ENCODE measurements at regions not wholly inside any gene's neighbourhood (a gene's known extent, or its start where the extent isn't known, plus 50 kb on each side); places are given as distances from the start of the nearest gene placed in this dataset.

DNA sequence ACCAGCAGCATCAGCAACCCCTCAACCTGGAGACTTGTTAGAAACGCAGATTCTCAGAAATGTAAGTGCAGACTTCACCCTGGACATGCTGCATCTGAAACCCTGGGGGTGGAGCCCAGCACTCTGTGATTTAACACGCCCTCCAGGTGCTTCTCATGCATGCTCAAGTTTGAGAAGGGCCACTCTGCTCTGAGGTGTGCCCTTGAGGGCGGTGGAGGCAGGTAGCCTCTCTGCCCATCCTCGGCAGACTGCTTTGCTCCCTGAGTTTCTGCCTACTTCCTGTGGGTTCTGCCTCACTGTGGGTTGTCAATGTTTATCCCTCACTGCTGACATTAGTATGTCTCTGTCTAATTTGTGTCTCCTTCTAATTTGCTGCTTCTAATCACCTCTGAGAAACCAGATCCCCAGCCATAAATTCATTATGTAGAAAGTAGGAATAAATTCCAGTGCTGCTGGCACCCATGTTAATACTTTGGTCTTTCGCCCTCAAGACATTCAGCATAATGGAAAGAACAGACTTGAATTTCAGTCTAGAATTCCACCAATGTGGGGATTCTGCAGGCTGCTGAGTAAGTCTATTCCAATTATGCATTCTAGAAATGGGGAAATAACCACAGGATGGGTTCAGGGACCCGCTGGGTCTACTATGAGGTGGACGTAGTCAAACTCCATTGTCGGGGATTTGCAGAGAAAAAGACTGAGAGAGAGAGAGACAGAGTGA lies 51.3 kb upstream of the CYSLTR2 start:
- Histone ChIP-seq H3K4ac (ENCODE audit: low read depth, low read length) (no peak overlapping the region), H3K27ac (ENCODE audit: insufficient read depth, low read length) (no peak overlapping the region), H2BK120ac (ENCODE audit: low read depth, low read length) (no peak overlapping the region), H2AK9ac (replicated peaks; ENCODE audit: low read depth, low read length, poor library complexity) (no peak overlapping the region), H3K4me2 (ENCODE audit: low read depth, low read length) (no peak overlapping the region), H2BK15ac (ENCODE audit: low read depth, low read length) (no peak overlapping the region), H2AFZ (replicated peaks; ENCODE audit: low read length, poor library complexity) (no peak overlapping the region), H3K23ac (ENCODE audit: low read depth, low read length) (no peak overlapping the region), H4K5ac (ENCODE audit: low read depth, low read length) (no peak overlapping the region), H2AK5ac (ENCODE audit: low read depth, low read length) (no peak overlapping the region), H4K8ac (ENCODE audit: low read depth in 2 of 2, low read length in 2 of 2) (no peak overlapping the region), H3K27me3 (ENCODE audit: control insufficient read depth, insufficient read depth, low read length) (no peaks in the 10 kb centered on the region), H4K20me1 (ENCODE audit: insufficient read depth, low read length) (no peaks in the 10 kb centered on the region), H2BK20ac (ENCODE audit: low read depth, low read length) (no peak overlapping the region), H3K4me3 (ENCODE audit: insufficient read depth, low read depth, low read length) (no peak overlapping the region), H3K9me3 (ENCODE audit: control insufficient read depth, insufficient read depth, low read length) (no peaks in the 10 kb centered on the region; the same call in 1 of the 2 replicates), H3K56ac (ENCODE audit: extremely low read depth, insufficient read depth, low read length) (no peak overlapping the region), H3K9ac (ENCODE audit: low read depth, low read length) (no peak overlapping the region), H4K91ac (ENCODE audit: insufficient read depth, low read depth, low read length) (no peak overlapping the region), H3K9me1 (ENCODE audit: insufficient read depth, low read length) (no peaks in the 10 kb centered on the region), H3K36me3 (ENCODE audit: control insufficient read depth, insufficient read depth, low read length) (no peaks in the 10 kb centered on the region), H3K4me1 (ENCODE audit: control insufficient read depth, insufficient read depth, low read length) (peaks cover 4% of the 10 kb centered on the region; the same call in 1 of the 2 replicates), H3K14ac (replicated peaks; ENCODE audit: low read depth, low read length) (no peak overlapping the region), H3K79me1 (ENCODE audit: low read depth in 1 of 2, low read length in 2 of 2) (no peaks in the 10 kb centered on the region), H2BK5ac (ENCODE audit: low read depth, low read length, poor library complexity, severe bottlenecking) (no peak overlapping the region), H3K18ac (ENCODE audit: low read depth, low read length) (no peak overlapping the region)
- dilution Hi-C loops (cut with HindIII; ENCODE audit: low sequenced_read_pairs, unreplicated experiment): no loop called here
- no TSS peak for BruUV-seq (replicated peaks)
- no peak for DNase-seq
- ATAC-seq (ENCODE audit: low read depth): no peak
- WGBS, 2 experiments (ENCODE audit: extremely low coverage in 2 of 2, insufficient read length in 1 of 2): 87% methylated on average over 6 of the region's 8 CpGs; no CpG with 5 or more reads in 1 of the 2 experiments
- POLR2A ChIA-PET (ENCODE audit: unreplicated experiment): no interaction called here
- CTCF ChIA-PET: no interaction called here
- TF ChIP-seq NFE2L2 (IDR thresholded peaks at IDR 0.05; ENCODE audit: low read depth, low read length) (no peak), BHLHE40 (IDR thresholded peaks at IDR 0.05; ENCODE audit: low read depth, low read length) (no peak), RCOR1 (IDR thresholded peaks at IDR 0.05; ENCODE audit: insufficient replicate concordance, low read length) (no peak), CHD1 (IDR thresholded peaks at IDR 0.05; ENCODE audit: low read depth, low read length) (no peak), POLR2A (IDR thresholded peaks at IDR 0.05; ENCODE audit: low read depth, low read length) (no peak), MAZ (IDR thresholded peaks at IDR 0.05; ENCODE audit: borderline replicate concordance, low read depth, low read length) (no peak), RAD21 (IDR thresholded peaks at IDR 0.05; ENCODE audit: low read length) (no peak), MAFK (IDR thresholded peaks at IDR 0.05; ENCODE audit: low read depth, low read length) (no peak), FOS (IDR thresholded peaks at IDR 0.05; ENCODE audit: low read depth, low read length) (no peak), RFX5 (IDR thresholded peaks at IDR 0.05; ENCODE audit: low read depth, low read length) (no peak)
- TF ChIP-seq, protein P1, sequence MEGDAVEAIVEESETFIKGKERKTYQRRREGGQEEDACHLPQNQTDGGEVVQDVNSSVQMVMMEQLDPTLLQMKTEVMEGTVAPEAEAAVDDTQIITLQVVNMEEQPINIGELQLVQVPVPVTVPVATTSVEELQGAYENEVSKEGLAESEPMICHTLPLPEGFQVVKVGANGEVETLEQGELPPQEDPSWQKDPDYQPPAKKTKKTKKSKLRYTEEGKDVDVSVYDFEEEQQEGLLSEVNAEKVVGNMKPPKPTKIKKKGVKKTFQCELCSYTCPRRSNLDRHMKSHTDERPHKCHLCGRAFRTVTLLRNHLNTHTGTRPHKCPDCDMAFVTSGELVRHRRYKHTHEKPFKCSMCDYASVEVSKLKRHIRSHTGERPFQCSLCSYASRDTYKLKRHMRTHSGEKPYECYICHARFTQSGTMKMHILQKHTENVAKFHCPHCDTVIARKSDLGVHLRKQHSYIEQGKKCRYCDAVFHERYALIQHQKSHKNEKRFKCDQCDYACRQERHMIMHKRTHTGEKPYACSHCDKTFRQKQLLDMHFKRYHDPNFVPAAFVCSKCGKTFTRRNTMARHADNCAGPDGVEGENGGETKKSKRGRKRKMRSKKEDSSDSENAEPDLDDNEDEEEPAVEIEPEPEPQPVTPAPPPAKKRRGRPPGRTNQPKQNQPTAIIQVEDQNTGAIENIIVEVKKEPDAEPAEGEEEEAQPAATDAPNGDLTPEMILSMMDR (conservative IDR thresholded peaks at IDR 0.05; ENCODE audit: low read depth, low read length): no peak
- TF ChIP-seq, protein P2, sequence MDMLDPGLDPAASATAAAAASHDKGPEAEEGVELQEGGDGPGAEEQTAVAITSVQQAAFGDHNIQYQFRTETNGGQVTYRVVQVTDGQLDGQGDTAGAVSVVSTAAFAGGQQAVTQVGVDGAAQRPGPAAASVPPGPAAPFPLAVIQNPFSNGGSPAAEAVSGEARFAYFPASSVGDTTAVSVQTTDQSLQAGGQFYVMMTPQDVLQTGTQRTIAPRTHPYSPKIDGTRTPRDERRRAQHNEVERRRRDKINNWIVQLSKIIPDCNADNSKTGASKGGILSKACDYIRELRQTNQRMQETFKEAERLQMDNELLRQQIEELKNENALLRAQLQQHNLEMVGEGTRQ (IDR thresholded peaks at IDR 0.05; ENCODE audit: low read depth, low read length): no peak
- intact Hi-C loops (cut with micrococcal nuclease): no loop called here
- in situ Hi-C loops (cut with MboI; ENCODE audit: low sequenced_read_pairs): no loop called here
